GM21367 (cell line): ENCODE measurements at regions not wholly inside any gene's neighbourhood (a gene's known extent, or its start where the extent isn't known, plus 50 kb on each side); places are given as distances from the start of the nearest gene placed in this dataset.

ENCODE experiments used
- ATAC-seq: cut with Tn5 transposase; IDR thresholded peaks from one replicate; pipeline ENCODE4 v1.9.1; 2021; ENCODE audit not compliant: unreplicated experiment

GRCh38 chr2:163859951-163860350 lies 124.1 kb upstream of the FIGN start:
- ATAC-seq: no peak

- ATAC-seq: no peak
Measured at GRCh38 chr2:163856941-163857340, 121.1 kb upstream of the FIGN start.

- ATAC-seq: no peak
Measured at GRCh38 chr2:163852616-163853015, 116.8 kb upstream of the FIGN start.

GRCh38 chr2:163849756-163850435 lies 114.1 kb upstream of the FIGN start:
- ATAC-seq: no peak

GRCh38 chr2:163838890-163839289 lies 103.1 kb upstream of the FIGN start:
- no peak for ATAC-seq

- no peak for ATAC-seq
Measured at GRCh38 chr2:163836167-163836566, 100.4 kb upstream of the FIGN start.

GRCh38 chr2:163834841-163835240 lies 99.0 kb upstream of the FIGN start:
- ATAC-seq: no peak

GRCh38 chr2:163834221-163834620 lies 98.4 kb upstream of the FIGN start:
- ATAC-seq: no peak

- no peak for ATAC-seq
Measured at GRCh38 chr2:163828771-163829170, 93.0 kb upstream of the FIGN start.

- no peak for ATAC-seq
Measured at GRCh38 chr2:163822033-163822432, 86.2 kb upstream of the FIGN start.

GRCh38 chr2:163812926-163813520 lies 77.2 kb upstream of the FIGN start:
- ATAC-seq: no peak

- no peak for ATAC-seq
Measured at GRCh38 chr2:163808406-163808805, 72.6 kb upstream of the FIGN start.

GRCh38 chr2:163802284-163802683 lies 66.5 kb upstream of the FIGN start:
- no peak for ATAC-seq

- no peak for ATAC-seq
Measured at GRCh38 chr2:163801486-163801885, 65.7 kb upstream of the FIGN start.

- ATAC-seq: no peak
Measured at GRCh38 chr2:163800951-163801381, 65.2 kb upstream of the FIGN start.

- no peak for ATAC-seq
Measured at GRCh38 chr2:163799807-163800206, 64.0 kb upstream of the FIGN start.

GRCh38 chr2:163794635-163795034 lies 58.8 kb upstream of the FIGN start:
- no peak for ATAC-seq
